Endodermal cell (in vitro differentiated cells): ENCODE measurements at regions not wholly inside any gene's neighbourhood (a gene's known extent, or its start where the extent isn't known, plus 50 kb on each side); places are given as distances from the start of the nearest gene placed in this dataset.

ENCODE experiments used
- DNase-seq: peaks from one replicate; pipeline ENCODE4 v3.0.0-alpha.2; 2017
- H3K27ac ChIP-seq: 2 replicates; pipeline ENCODE4 v1.5.1; 2013; ENCODE audit warnings: mild to moderate bottlenecking, low read depth, low read length, moderate library complexity
- H3K27me3 ChIP-seq: 2 replicates; pipeline ENCODE4 v1.6.1; 2013; ENCODE audit warnings: mild to moderate bottlenecking, low read length, moderate library complexity; ENCODE audit not compliant: insufficient read depth, control insufficient read depth, poor library complexity, severe bottlenecking
- H3K36me3 ChIP-seq: 2 replicates; pipeline ENCODE4 v1.7.0; 2013; ENCODE audit warnings: mild to moderate bottlenecking, low read length, moderate library complexity; ENCODE audit not compliant: control insufficient read depth, insufficient read depth
- H3K4me1 ChIP-seq: one replicate; pipeline ENCODE4 v1.7.0; 2013; ENCODE audit warnings: low read length; ENCODE audit not compliant: control insufficient read depth, insufficient read depth
- H3K4me3 ChIP-seq: 2 replicates; pipeline ENCODE4 v1.5.1; 2013; ENCODE audit warnings: mild to moderate bottlenecking, low read length, moderate library complexity
- H3K9ac ChIP-seq: 2 replicates; pipeline ENCODE4 v1.6.1; 2013; ENCODE audit warnings: mild to moderate bottlenecking, low read length, moderate library complexity; ENCODE audit not compliant: poor library complexity, severe bottlenecking; ENCODE audit errors: extremely low read depth
- H3K9me3 ChIP-seq: 2 replicates; pipeline ENCODE4 v1.6.1; 2013; ENCODE audit warnings: mild to moderate bottlenecking, low read length, moderate library complexity; ENCODE audit not compliant: control insufficient read depth
- H3K27ac Mint-ChIP-seq: 2 replicates; pipeline ENCODE4 v1.8.0; 2020; ENCODE audit warnings: mixed read lengths
- H3K27me3 Mint-ChIP-seq: 2 replicates; pipeline ENCODE4 v1.8.0; 2021; ENCODE audit warnings: mild to moderate bottlenecking, mixed read lengths; ENCODE audit not compliant: insufficient read depth
- H3K36me3 Mint-ChIP-seq: 2 replicates; pipeline ENCODE4 v1.8.0; 2020; ENCODE audit warnings: low read depth, mixed read lengths
- H3K4me1 Mint-ChIP-seq: 2 replicates; pipeline ENCODE4 v1.8.0; 2020; ENCODE audit warnings: mixed read lengths
- H3K4me3 Mint-ChIP-seq: 2 replicates; pipeline ENCODE4 v1.8.0; 2020; ENCODE audit warnings: mild to moderate bottlenecking, moderate library complexity, mixed read lengths
- H3K9me3 Mint-ChIP-seq: 2 replicates; pipeline ENCODE4 v1.8.0; 2020; ENCODE audit warnings: mild to moderate bottlenecking, mixed read lengths
- CTCF ChIP-seq: fragments of 200-600 bp; sonication (generic); conservative IDR thresholded peaks from 2 replicates; pipeline ENCODE4 v1.5.0; 2021; ENCODE audit warnings: antibody characterized with exemption, mild to moderate bottlenecking
- WGBS, 2 experiments: methylation state at CpG; one replicate each; pipeline versions ENCODE4 v1.1.5 to v1.1.7; 2013; ENCODE audit warnings: missing lambda C conversion rate in 2 of 2, mixed read lengths in 1 of 2; ENCODE audit not compliant: insufficient coverage in 1 of 2, insufficient read length in 1 of 2; 5-methylcytosine and 5-hydroxymethylcytosine counted together

DNA sequence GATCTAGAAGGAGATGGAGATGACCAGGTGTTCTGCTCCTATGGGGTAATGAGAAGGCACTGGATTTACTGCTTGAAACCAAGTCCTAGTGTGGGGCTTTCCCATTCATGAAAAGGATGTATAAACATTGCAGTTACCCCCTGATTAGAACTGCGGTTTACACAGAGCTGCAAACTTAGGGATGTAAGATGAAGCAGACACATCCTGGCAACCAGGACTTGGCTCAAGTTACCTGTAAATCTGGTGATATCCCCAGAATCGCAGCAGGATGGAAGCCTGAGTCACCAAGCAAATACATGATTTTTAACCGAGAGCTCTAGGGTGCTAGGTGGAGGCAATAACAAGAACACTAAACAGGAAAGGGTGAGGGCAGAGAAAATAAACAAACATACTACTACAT is 178.6 kb upstream of the MAMLD1 start:
- H3K4me1 Mint-ChIP-seq: no peaks in the 10 kb centered on the region
- no peaks in the 10 kb centered on the region for H3K27me3 ChIP-seq
- H3K27me3 Mint-ChIP-seq: peaks cover 5% of the 10 kb centered on the region
- H3K9me3 Mint-ChIP-seq: peaks cover 69% of the 10 kb centered on the region
- no peak for DNase-seq
- no peak overlapping the region for H3K4me3 ChIP-seq
- H3K27ac ChIP-seq: no peak overlapping the region
- H3K4me1 ChIP-seq: no peaks in the 10 kb centered on the region
- no peak overlapping the region for H3K4me3 Mint-ChIP-seq
- no peak for TF ChIP-seq CTCF
- H3K27ac Mint-ChIP-seq: no peak overlapping the region
- no peaks in the 10 kb centered on the region for H3K9me3 ChIP-seq
- no peak overlapping the region for H3K9ac ChIP-seq
- no peaks in the 10 kb centered on the region for H3K36me3 Mint-ChIP-seq
- 91 to 100% methylated on average over 1 to 3 of the region's 3 CpGs for WGBS, 2 experiments
- no peaks in the 10 kb centered on the region for H3K36me3 ChIP-seq

- Histone ChIP-seq H3K4me1 (no peaks in the 10 kb centered on the region), H3K9ac (no peak overlapping the region), H3K4me3 (no peak overlapping the region), H3K27ac (no peak overlapping the region), H3K36me3 (no peaks in the 10 kb centered on the region), H3K9me3 (no peaks in the 10 kb centered on the region), H3K27me3 (no peaks in the 10 kb centered on the region)
- H3K4me1 Mint-ChIP-seq: no peaks in the 10 kb centered on the region
- WGBS, 2 experiments: 91% methylated on average over 5 of the region's 5 CpGs; no CpG with 5 or more reads in 1 of the 2 experiments
- H3K27me3 Mint-ChIP-seq: peaks cover 8% of the 10 kb centered on the region
- no peak overlapping the region for H3K4me3 Mint-ChIP-seq
- peaks cover 74% of the 10 kb centered on the region for H3K9me3 Mint-ChIP-seq
- H3K36me3 Mint-ChIP-seq: no peaks in the 10 kb centered on the region
- no peak for DNase-seq
- TF ChIP-seq CTCF: no peak
- H3K27ac Mint-ChIP-seq: no peak overlapping the region
Measured at GRCh38 chrX:150185766-150186165, 177.4 kb upstream of the MAMLD1 start.

DNA sequence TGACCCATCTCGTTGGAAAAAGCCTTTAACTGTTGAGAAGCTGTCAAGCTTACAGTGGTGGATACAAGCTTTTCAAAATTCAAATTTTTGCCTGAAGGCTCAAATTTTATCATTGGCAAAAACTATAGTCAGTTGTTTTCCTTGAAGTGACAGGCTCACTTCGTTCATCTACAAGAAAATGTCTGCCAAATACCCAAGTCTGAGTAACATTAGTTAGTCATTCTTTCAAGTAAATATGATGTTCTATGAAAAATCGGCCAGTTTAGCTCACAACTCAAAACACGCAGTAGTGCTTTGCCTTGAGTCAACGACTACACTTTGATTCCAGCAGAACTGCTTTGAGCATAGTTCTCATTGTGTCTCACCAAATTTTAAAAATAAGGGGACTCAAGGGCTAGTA is 170.3 kb upstream of the MAMLD1 start:
- WGBS, 2 experiments: 100% methylated on average over 2 to 5 of the region's 5 CpGs
- Mint-ChIP-seq H3K4me1 (peaks cover 5% of the 10 kb centered on the region), H3K27ac (no peak overlapping the region), H3K36me3 (no peaks in the 10 kb centered on the region), H3K9me3 (peaks cover 69% of the 10 kb centered on the region), H3K27me3 (peaks cover 6% of the 10 kb centered on the region), H3K4me3 (no peak overlapping the region)
- H3K4me1 ChIP-seq: no peaks in the 10 kb centered on the region
- no peak overlapping the region for H3K27ac ChIP-seq
- TF ChIP-seq CTCF: no peak
- H3K9ac ChIP-seq: no peak overlapping the region
- no peaks in the 10 kb centered on the region for H3K9me3 ChIP-seq
- no peaks in the 10 kb centered on the region for H3K36me3 ChIP-seq
- DNase-seq: no peak
- H3K4me3 ChIP-seq: no peak overlapping the region
- no peaks in the 10 kb centered on the region for H3K27me3 ChIP-seq
